GM12878 (cell line): ENCODE measurements at regions not wholly inside any gene's neighbourhood (a gene's known extent, or its start where the extent isn't known, plus 50 kb on each side); places are given as distances from the start of the nearest gene placed in this dataset.

ENCODE experiments used
- ATAC-seq: fragments of 200-7000 bp; cut with Tn5 transposase; 3 replicates; pipeline ENCODE4 v1.9.1; 2020; ENCODE audit warnings: mild to moderate bottlenecking, moderate library complexity
- BruUV-seq: library from RNA; stranded (reverse); fragments of 400-500 nt; replicated peaks from 2 replicates; lab custom pipeline; 2021; lab: Mats Ljungman, UMichigan
- CTCF ChIA-PET: fragments of 300-600 bp; sonication (Branson Sonifier 250); formaldehyde crosslinking; extraction: SDS; loops from one replicate; lab custom pipeline; 2021; ENCODE audit warnings: inconsistent platforms; lab: Yijun Ruan, JAX
- POLR2A ChIA-PET: fragments of 350-600 bp; formaldehyde crosslinking; extraction: SDS; loops from one replicate; lab custom pipeline; 2021; ENCODE audit warnings: inconsistent platforms; lab: Charles Lee
- RAD21 ChIA-PET: fragments of 300-600 bp; sonication (Branson Sonifier 250); formaldehyde crosslinking; loops from one replicate; lab custom pipeline; 2023; ENCODE audit warnings: antibody characterized with exemption; ENCODE audit not compliant: unreplicated experiment; lab: Charles Lee
- SMC1A ChIA-PET: fragments of 300-600 bp; sonication (Branson Sonifier 250); formaldehyde crosslinking; loops from one replicate; lab custom pipeline; 2023; ENCODE audit not compliant: unreplicated experiment, uncharacterized antibody; lab: Charles Lee
- DNase-seq: peaks from one replicate; pipeline ENCODE4 v3.0.0-alpha.2; 2011; ENCODE audit warnings: low read depth, low spot score
- FAIRE-seq: peaks from 3 replicates; lab custom pipeline; 2011; peaks lifted over from hg19 to GRCh38; lab: Jason Lieb, UNC
- H2AFZ ChIP-seq: 2 replicates; pipeline ENCODE4 v1.6.0; 2011; ENCODE audit warnings: low read depth, low read length, control low read depth; ENCODE audit not compliant: control insufficient read depth
- H3K27ac ChIP-seq: 2 replicates; pipeline ENCODE4 v1.5.1; 2011; ENCODE audit warnings: control low read depth; ENCODE audit not compliant: control insufficient read depth, insufficient read depth
- H3K27me3 ChIP-seq, 2 experiments: replicated peaks in 1 of 2; 2 replicates each; pipeline versions ENCODE4 v1.6.0 to v1.6.1; 2011; ENCODE audit warnings: low read length in 1 of 2; ENCODE audit not compliant: control insufficient read depth in 2 of 2, insufficient read depth in 2 of 2
- H3K36me3 ChIP-seq, 2 experiments: 2 replicates each; pipeline ENCODE4 v1.5.1; 2011; ENCODE audit warnings: low read length in 1 of 2; ENCODE audit not compliant: control insufficient read depth in 2 of 2, insufficient read depth in 2 of 2
- H3K4me1 ChIP-seq: 2 replicates; pipeline ENCODE4 v1.6.1; 2011; ENCODE audit warnings: mild to moderate bottlenecking, low read length, moderate library complexity, mixed read lengths; ENCODE audit not compliant: control insufficient read depth, insufficient read depth
- H3K4me2 ChIP-seq: 2 replicates; pipeline ENCODE4 v1.6.0; 2011; ENCODE audit warnings: control low read depth; ENCODE audit not compliant: control insufficient read depth, insufficient read depth
- H3K4me3 ChIP-seq: fragments of 200-600 bp; sonication (generic); 2 replicates; pipeline ENCODE4 v1.5.1; 2016
- H3K79me2 ChIP-seq: 2 replicates; pipeline ENCODE4 v1.6.0; 2011; ENCODE audit warnings: low read length; ENCODE audit not compliant: control insufficient read depth, insufficient read depth
- H3K9ac ChIP-seq: 2 replicates; pipeline ENCODE4 v1.8.0; 2011; ENCODE audit warnings: low read length, control low read depth, mixed read lengths; ENCODE audit not compliant: control insufficient read depth, insufficient read depth
- H3K9me3 ChIP-seq: replicated peaks from 3 replicates; pipeline ENCODE4 v1.5.1; 2011; ENCODE audit warnings: mild to moderate bottlenecking, low read length; ENCODE audit not compliant: control insufficient read depth, insufficient read depth
- H4K20me1 ChIP-seq: 2 replicates; pipeline ENCODE4 v1.6.0; 2011; ENCODE audit not compliant: control insufficient read depth, insufficient read depth
- BACH1 ChIP-seq: fragments of 450-650 bp; IDR thresholded peaks from 2 replicates; pipeline ENCODE4 v1.6.1; 2017; ENCODE audit warnings: mild to moderate bottlenecking, borderline replicate concordance
- ELK1 ChIP-seq: IDR thresholded peaks from 2 replicates; pipeline ENCODE4 v1.6.1; 2012; ENCODE audit warnings: low read depth, low read length, improper control_type of control experiment
- HDGF ChIP-seq: fragments of 450-650 bp; IDR thresholded peaks from 2 replicates; pipeline ENCODE4 v1.6.1; 2016; ENCODE audit warnings: antibody characterized with exemption
- JUND ChIP-seq: IDR thresholded peaks from 2 replicates; pipeline ENCODE4 v1.6.1; 2012; ENCODE audit warnings: low read depth, mild to moderate bottlenecking, low read length, improper control_type of control experiment, moderate library complexity
- LARP7 ChIP-seq: fragments of 450-650 bp; IDR thresholded peaks from 2 replicates; pipeline ENCODE4 v1.6.1; 2017; ENCODE audit warnings: mild to moderate bottlenecking
- RAD51 ChIP-seq: fragments of 450-650 bp; IDR thresholded peaks from 2 replicates; pipeline ENCODE4 v1.6.1; 2016; ENCODE audit warnings: moderate library complexity, mild to moderate bottlenecking, inconsistent platforms
- ZBTB11 ChIP-seq: fragments of 450-650 bp; formaldehyde crosslinking; IDR thresholded peaks from 2 replicates; pipeline ENCODE4 v1.5.0; 2022; ENCODE audit warnings: mild to moderate bottlenecking, missing genetic modification characterization
- WGBS: methylation state at CpG from one replicate; pipeline ENCODE4 v1.1.6; 2016; ENCODE audit warnings: low lambda C conversion rate; ENCODE audit not compliant: insufficient replicate concordance, insufficient coverage; ENCODE audit errors: missing lambda C conversion rate; 5-methylcytosine and 5-hydroxymethylcytosine counted together
- in situ Hi-C: fragments of 300-500 bp; cut with MboI; formaldehyde crosslinking; loops from 9 replicates; pipeline ENCODE4 v1.14.3; 2018; ENCODE audit warnings: mixed read lengths
- intact Hi-C: fragments of 100-400 bp; cut with micrococcal nuclease; formaldehyde crosslinking; loops from one replicate; pipeline ENCODE4 v1.14.2; 2022; ENCODE audit not compliant: unreplicated experiment

GRCh38 chr1:71157715-71158114 lies 76.9 kb upstream of the ZRANB2 start:
- Histone ChIP-seq H3K4me1 (no peaks in the 10 kb centered on the region), H3K9me3 (no peaks in the 10 kb centered on the region), H3K36me3 (no peaks in the 10 kb centered on the region), H4K20me1 (no peaks in the 10 kb centered on the region), H3K79me2 (no peaks in the 10 kb centered on the region), H3K4me3 (no peak overlapping the region), H3K4me2 (no peak overlapping the region), H2AFZ (no peak overlapping the region), H3K27me3 (no peaks in the 10 kb centered on the region), H3K9ac (no peak overlapping the region), H3K27ac (no peak overlapping the region)
- ChIA-PET RAD21 (no interaction called here), POLR2A (no interaction called here), SMC1A (no interaction called here), CTCF (no interaction called here)
- 43% methylated on average over 2 of the region's 2 CpGs for WGBS
- no peak for FAIRE-seq
- ATAC-seq, result no peak
- in situ Hi-C loops (no loop called here), intact Hi-C loops (no loop called here)
- BruUV-seq, result no TSS peak
- DNase-seq, result no peak
- no peak for TF ChIP-seq LARP7
- TF ChIP-seq RAD51, result no peak
- no peak for TF ChIP-seq ZBTB11 (CRISPR knock-in tag)
- TF ChIP-seq JUND, result no peak

GRCh38 chr1:71157151-71157550 lies 76.3 kb upstream of the ZRANB2 start:
- intact Hi-C loops, result no loop called here
- H3K9ac ChIP-seq, result no peak overlapping the region
- no peaks in the 10 kb centered on the region for H4K20me1 ChIP-seq
- DNase-seq (no peak), ATAC-seq (no peak), FAIRE-seq (no peak)
- no peaks in the 10 kb centered on the region for H3K27me3 ChIP-seq
- no peaks in the 10 kb centered on the region for H3K79me2 ChIP-seq
- no peaks in the 10 kb centered on the region for H3K4me1 ChIP-seq
- CTCF ChIA-PET, result no interaction called here
- H2AFZ ChIP-seq, result no peak overlapping the region
- SMC1A ChIA-PET, result no interaction called here
- H3K4me3 ChIP-seq, result no peak overlapping the region
- H3K4me2 ChIP-seq, result no peak overlapping the region
- TF ChIP-seq ELK1, result no peak
- TF ChIP-seq HDGF, result no peak
- TF ChIP-seq BACH1, result no peak
- no peaks in the 10 kb centered on the region for H3K36me3 ChIP-seq
- in situ Hi-C loops, result no loop called here
- BruUV-seq, result no TSS peak
- no peaks in the 10 kb centered on the region for H3K9me3 ChIP-seq
- POLR2A ChIA-PET, result no interaction called here
- RAD21 ChIA-PET, result no interaction called here
- H3K27ac ChIP-seq, result no peak overlapping the region
- 39% methylated on average over 5 of the region's 5 CpGs for WGBS
